Pons (tissue), 1 donor: ENCODE measurements at regions not wholly inside any gene's neighbourhood (a gene's known extent, or its start where the extent isn't known, plus 50 kb on each side); places are given as distances from the start of the nearest gene placed in this dataset.

Source experiments
- DNase-seq: peaks from one replicate; pipeline ENCODE4 v3.0.0-alpha.2; 2016; ENCODE audit warnings: low spot score

GRCh38 chr14:61847861-61848260 lies 85.6 kb downstream of the SNAPC1 start:
- no peak for DNase-seq

GRCh38 chr14:61854898-61855297 lies 92.7 kb downstream of the SNAPC1 start:
- DNase-seq: no peak

- peak; percentile 11 for DNase-seq
Observed at GRCh38 chr14:61860294-61860918, 98.2 kb downstream of the SNAPC1 start.

- no peak for DNase-seq
Observed at GRCh38 chr14:61861320-61861865, 99.2 kb downstream of the SNAPC1 start.

- no peak for DNase-seq
Observed at GRCh38 chr14:61864329-61864898, 102.2 kb downstream of the SNAPC1 start.

GRCh38 chr14:61866932-61867920 lies 105.0 kb downstream of the SNAPC1 start:
- no peak for DNase-seq

- no peak for DNase-seq
Observed at GRCh38 chr14:61868846-61869245, 106.6 kb downstream of the SNAPC1 start.

GRCh38 chr14:61870163-61870562 lies 107.9 kb downstream of the SNAPC1 start:
- no peak for DNase-seq

GRCh38 chr14:61872452-61872851 lies 110.2 kb downstream of the SNAPC1 start:
- no peak for DNase-seq

- no peak for DNase-seq
Observed at GRCh38 chr14:61875483-61875882, 113.3 kb downstream of the SNAPC1 start.

GRCh38 chr14:61876362-61877034 lies 114.3 kb downstream of the SNAPC1 start:
- DNase-seq: peak; percentile 17

- no peak for DNase-seq
Observed at GRCh38 chr14:61877035-61877390, 114.8 kb downstream of the SNAPC1 start.

GRCh38 chr14:61877768-61878167 lies 115.5 kb downstream of the SNAPC1 start:
- DNase-seq: no peak

GRCh38 chr14:61878931-61879330 lies 116.7 kb downstream of the SNAPC1 start:
- DNase-seq: no peak

- DNase-seq: no peak
Observed at GRCh38 chr14:61881046-61881445, 118.8 kb downstream of the SNAPC1 start.

GRCh38 chr14:61884711-61885110 lies 122.5 kb downstream of the SNAPC1 start:
- no peak for DNase-seq

- DNase-seq: no peak
Observed at GRCh38 chr14:61885203-61885961, 123.2 kb downstream of the SNAPC1 start.

GRCh38 chr14:61887628-61888027 lies 125.4 kb downstream of the SNAPC1 start:
- DNase-seq: no peak

- DNase-seq: peak; percentile 66
Observed at GRCh38 chr14:61889914-61890351, 127.7 kb downstream of the SNAPC1 start.

GRCh38 chr14:61891170-61891569 lies 128.9 kb downstream of the SNAPC1 start:
- DNase-seq: no peak

GRCh38 chr14:61891810-61892209 lies 129.6 kb downstream of the SNAPC1 start:
- DNase-seq: no peak
